K562 (cell line): ENCODE measurements at regions not wholly inside any gene's neighbourhood (a gene's known extent, or its start where the extent isn't known, plus 50 kb on each side); places are given as distances from the start of the nearest gene placed in this dataset.

Source experiments
- BCL6 ChIP-seq: fragments of 250-450 bp; sonication (Bioruptor Pico); IDR thresholded peaks from 2 replicates; pipeline ENCODE4 v1.4.0; 2020
- BRCA1 ChIP-seq, 2 experiments: fragments of 450-650 bp in 1 of 2; sonication (generic) in 1 of 2; formaldehyde crosslinking in 1 of 2; IDR thresholded peaks; 2 replicates each; pipeline versions ENCODE4 v1.5.0 to v1.6.1; 2017 to 2020; ENCODE audit warnings: mild to moderate bottlenecking in 1 of 2, missing genetic modification reagents in 1 of 2
- CEBPB ChIP-seq: fragments of 450-650 bp; IDR thresholded peaks from 2 replicates; pipeline ENCODE4 v1.6.1; 2016; ENCODE audit warnings: missing genetic modification characterization, missing compliant biosample characterization
- EP300 ChIP-seq: IDR thresholded peaks from 2 replicates; pipeline ENCODE4 v1.6.1; 2012; ENCODE audit warnings: low read length, improper control_type of control experiment
- MAFG ChIP-seq: fragments of 450-650 bp; conservative IDR thresholded peaks from 2 replicates; pipeline ENCODE4 v1.6.1; 2016; ENCODE audit warnings: missing genetic modification characterization, missing compliant biosample characterization
- NFATC3 ChIP-seq: fragments of 450-650 bp; IDR thresholded peaks from 2 replicates; pipeline ENCODE4 v1.6.1; 2017; ENCODE audit warnings: mild to moderate bottlenecking
- POLR2AphosphoS5 ChIP-seq: IDR thresholded peaks from 2 replicates; pipeline ENCODE4 v1.6.1; 2011; ENCODE audit warnings: mild to moderate bottlenecking, low read depth, low read length, moderate library complexity; ENCODE audit not compliant: control insufficient read depth, insufficient read depth
- RBFOX2 ChIP-seq: fragments of 200-400 bp; formaldehyde crosslinking; IDR thresholded peaks from 2 replicates; pipeline ENCODE4 v1.6.1; 2017; ENCODE audit warnings: low read depth, mild to moderate bottlenecking, low read length, moderate library complexity
- RBM39 ChIP-seq: fragments of 200-400 bp; formaldehyde crosslinking; optimal IDR thresholded peaks from 2 replicates; pipeline ENCODE3; 2018; ENCODE audit warnings: low read depth, low read length
- RFX5 ChIP-seq: IDR thresholded peaks from 2 replicates; pipeline ENCODE4 v1.6.1; 2011; ENCODE audit warnings: low read depth, mild to moderate bottlenecking, improper control_type of control experiment, low read length
- SRSF3 ChIP-seq: fragments of 200-400 bp; formaldehyde crosslinking; IDR thresholded peaks from 2 replicates; pipeline ENCODE4 v1.6.1; 2016; ENCODE audit warnings: mild to moderate bottlenecking, low read length, moderate library complexity; ENCODE audit not compliant: insufficient read depth
- TEAD4 ChIP-seq, 2 experiments: sonication (generic) in 1 of 2; formaldehyde crosslinking in 1 of 2; IDR thresholded peaks; 2 replicates each; pipeline versions ENCODE4 v1.6.1 to v1.8.0; 2012 to 2022; ENCODE audit warnings: borderline replicate concordance in 1 of 2, inconsistent platforms in 1 of 2, low read length in 1 of 2, mild to moderate bottlenecking in 1 of 2, missing genetic modification reagents in 1 of 2
- TF ChIP-seq, protein P1 (sequence below), 2 experiments: fragments of 450-650 bp in 1 of 2; sonication (generic) in 1 of 2; formaldehyde crosslinking in 1 of 2; IDR thresholded peaks in 1 of 2; conservative IDR thresholded peaks in 1 of 2; 2 replicates each; pipeline versions ENCODE4 v1.6.1 to v1.8.1; 2016 to 2023; ENCODE audit warnings: mild to moderate bottlenecking in 2 of 2, moderate library complexity in 2 of 2, inconsistent platforms in 1 of 2, missing genetic modification reagents in 1 of 2

DNA sequence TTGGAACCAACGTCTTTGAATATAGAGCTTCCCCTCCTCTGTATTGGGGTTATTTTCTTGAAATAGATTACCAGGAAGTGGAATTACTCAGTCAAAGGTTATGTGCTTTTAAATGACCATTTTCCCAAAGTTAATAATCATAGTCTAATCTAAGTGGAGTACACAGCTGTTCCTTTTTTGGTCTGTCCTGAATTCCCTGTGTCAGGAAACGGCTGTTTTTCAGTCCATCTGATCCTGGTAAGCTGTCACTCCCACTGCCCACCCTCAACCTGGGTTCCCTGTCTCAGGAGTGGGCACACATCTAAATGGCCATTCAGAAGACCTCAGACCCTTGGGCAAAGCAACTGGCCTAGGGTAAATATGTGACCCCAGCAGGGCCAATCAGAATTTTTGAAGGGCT lies 57.6 kb upstream of the KSR1 start:
- TF ChIP-seq TEAD4 (IDR thresholded peaks at IDR 0.05; ENCODE audit: low read length) (no peak), TEAD4 (CRISPR knock-in tag; IDR thresholded peaks at IDR 0.05; ENCODE audit: borderline replicate concordance) (no peak), EP300 (no peak), BRCA1 (IDR thresholded peaks at IDR 0.05) (no peak), BRCA1 (CRISPR knock-in tag; IDR thresholded peaks at IDR 0.05) (no peak), POLR2AphosphoS5 (no peak), RFX5 (no peak), RBFOX2 (no peak), BCL6 (CRISPR knock-in tag) (no peak), NFATC3 (no peak), SRSF3 (no peak), RBM39 (no peak), MAFG (tag) (no peak), CEBPB (tag) (no peak)
- TF ChIP-seq, protein P1, sequence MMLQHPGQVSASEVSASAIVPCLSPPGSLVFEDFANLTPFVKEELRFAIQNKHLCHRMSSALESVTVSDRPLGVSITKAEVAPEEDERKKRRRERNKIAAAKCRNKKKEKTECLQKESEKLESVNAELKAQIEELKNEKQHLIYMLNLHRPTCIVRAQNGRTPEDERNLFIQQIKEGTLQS (IDR thresholded peaks at IDR 0.05) = no peak
- TF ChIP-seq, protein P1 (CRISPR knock-in tag; conservative IDR thresholded peaks at IDR 0.05) = no peak
